ENCODE measurements at regions not wholly inside any gene's neighbourhood (a gene's known extent, or its start where the extent isn't known, plus 50 kb on each side); places are given as distances from the start of the nearest gene placed in this dataset.
"Not testable (repeated sequence)": the region's sequence is repeated elsewhere in the genome, so short reads cannot be mapped to it uniquely, and the experiment has no call there.

GRCh38 chr6:44049989-44050871 is 77.0 kb downstream of the MRPL14 start:
- no peak for DNase-seq

- no peak for DNase-seq
Observed at GRCh38 chr6:44049163-44049988, 77.9 kb downstream of the MRPL14 start.

GRCh38 chr6:44048277-44048676 is 79.0 kb downstream of the MRPL14 start:
- DNase-seq: no peak

DNA sequence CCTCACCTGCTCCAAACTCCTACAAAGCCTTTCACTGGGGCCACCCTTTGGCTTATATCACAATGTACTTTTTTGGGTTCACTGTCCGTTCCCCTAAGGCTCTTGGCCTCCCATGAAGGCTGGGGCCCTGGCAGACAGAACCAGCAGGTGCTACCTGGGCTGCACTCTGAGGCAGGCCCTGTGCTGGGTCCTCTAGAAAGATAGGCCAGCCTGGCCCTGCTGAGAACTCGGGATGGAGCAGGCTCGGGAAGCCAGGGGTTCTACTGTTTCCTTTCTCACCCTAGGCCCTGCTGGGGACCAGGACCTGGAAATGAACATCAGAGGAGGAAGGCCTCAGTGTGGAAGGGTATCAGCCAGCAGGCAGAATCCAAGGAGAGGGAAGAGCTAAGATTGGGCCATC is 79.5 kb downstream of the MRPL14 start:
- DNase-seq: no peak

- no peak for DNase-seq
Observed at GRCh38 chr6:44047179-44047546, 80.1 kb downstream of the MRPL14 start.

GRCh38 chr6:44046516-44047178 is 80.6 kb downstream of the MRPL14 start:
- no peak for DNase-seq

- DNase-seq: no peak
Observed at GRCh38 chr6:44045672-44046015, 81.6 kb downstream of the MRPL14 start.

DNA sequence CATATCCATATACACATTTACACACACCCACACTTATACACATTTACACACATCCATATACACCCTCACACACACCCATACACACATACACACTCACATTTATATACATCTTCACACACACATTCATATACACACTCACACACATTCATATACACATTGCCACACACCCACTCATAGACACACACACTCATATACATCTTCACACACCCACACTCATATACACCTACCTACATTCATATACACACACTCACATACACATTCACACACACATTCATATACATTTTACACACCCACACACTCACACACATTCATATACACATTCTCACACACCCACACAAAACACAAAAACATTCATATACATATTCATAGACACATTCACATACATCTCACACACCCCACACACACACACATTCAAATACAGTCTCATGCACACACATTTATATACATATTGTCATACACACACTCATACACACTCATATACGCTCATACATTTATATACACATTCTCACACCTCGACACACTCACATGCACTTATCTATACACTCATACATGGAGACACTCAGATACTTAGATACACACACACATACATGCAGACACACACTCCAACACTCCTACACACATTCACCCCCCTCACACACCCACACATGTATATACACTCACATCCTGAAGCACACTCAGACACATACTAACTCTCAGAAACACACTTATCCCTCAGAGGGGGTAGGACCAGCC is 82.1 kb downstream of the MRPL14 start:
- no peak for DNase-seq

- DNase-seq: no peak
Observed at GRCh38 chr6:44044154-44044539, 83.1 kb downstream of the MRPL14 start.

DNA sequence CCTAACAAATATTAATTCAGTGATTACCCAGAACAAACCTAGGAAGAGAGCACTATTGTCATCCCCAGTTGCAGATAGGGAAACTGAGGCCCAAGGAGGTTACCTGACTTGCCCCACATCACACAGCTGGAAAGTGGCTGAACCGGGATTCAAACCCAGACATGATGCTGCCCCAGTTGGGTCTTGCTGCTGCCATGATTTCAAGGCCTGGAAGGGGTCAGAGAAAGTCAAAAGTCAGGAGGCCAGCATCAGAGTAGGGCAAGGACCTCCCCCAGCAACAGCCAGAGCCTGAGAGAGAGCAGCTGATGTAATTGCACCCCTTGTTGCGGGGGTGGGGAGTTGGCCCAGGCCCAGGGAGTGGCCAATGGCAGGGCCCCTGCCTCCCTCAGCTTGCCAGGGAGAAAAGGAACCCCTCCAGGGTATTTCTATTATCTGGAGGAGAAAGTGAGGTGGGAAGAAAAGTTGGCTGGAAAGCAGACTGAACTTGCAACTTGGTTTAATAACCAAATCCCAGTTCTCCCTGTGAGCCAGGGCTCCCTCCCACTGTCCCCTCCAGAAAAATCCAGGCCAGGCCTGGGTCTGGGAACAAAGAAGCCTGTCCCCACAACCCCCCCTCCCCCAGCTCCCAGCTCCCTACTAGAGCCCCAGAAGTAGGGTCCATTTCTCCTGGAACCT is 83.6 kb downstream of the MRPL14 start:
- DNase-seq: no peak

GRCh38 chr6:44042989-44043478 is 84.2 kb downstream of the MRPL14 start:
- no peak for DNase-seq

- DNase-seq: no peak
Observed at GRCh38 chr6:44042261-44042988, 84.8 kb downstream of the MRPL14 start.

DNA sequence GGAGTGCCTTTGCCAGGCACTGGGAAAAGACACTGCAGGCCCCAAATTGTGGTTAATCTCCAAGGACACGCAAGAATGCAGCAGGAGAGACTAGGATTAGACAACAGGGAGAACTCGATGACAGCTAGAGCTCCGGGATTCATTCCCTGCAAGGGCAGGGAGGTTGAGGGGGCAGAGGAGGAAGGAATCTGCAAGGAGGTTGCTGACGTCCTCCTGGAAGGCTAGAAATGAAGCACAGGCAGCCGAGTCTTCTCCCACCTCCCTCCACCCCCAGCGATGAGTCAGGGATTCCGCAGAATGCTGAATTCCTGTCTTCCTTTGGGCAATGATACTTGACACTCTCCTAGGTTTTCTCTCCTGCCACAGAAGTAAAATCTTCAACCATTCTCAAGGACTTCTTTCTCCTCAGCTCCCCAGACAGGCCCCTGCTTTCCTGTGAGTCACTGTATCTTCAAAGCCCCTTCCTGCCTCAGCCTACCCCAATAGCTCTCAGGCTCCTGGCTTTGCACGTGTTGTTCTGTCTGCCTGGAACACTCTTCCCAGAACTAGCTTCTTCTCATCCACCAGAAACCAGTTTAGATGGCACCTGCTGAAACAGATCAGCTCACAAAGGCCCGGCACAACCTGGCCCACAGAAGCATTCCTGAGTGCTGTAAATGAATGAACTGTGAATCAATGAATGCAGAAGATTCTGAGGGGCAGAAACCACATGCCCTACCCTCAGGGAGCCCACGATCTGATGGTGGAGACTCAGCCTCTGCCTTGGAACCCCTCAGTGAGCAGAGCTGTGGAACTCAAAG is 85.6 kb downstream of the MRPL14 start:
- no peak for DNase-seq

- DNase-seq: no peak
Observed at GRCh38 chr6:44040786-44041185, 86.5 kb downstream of the MRPL14 start.

DNA sequence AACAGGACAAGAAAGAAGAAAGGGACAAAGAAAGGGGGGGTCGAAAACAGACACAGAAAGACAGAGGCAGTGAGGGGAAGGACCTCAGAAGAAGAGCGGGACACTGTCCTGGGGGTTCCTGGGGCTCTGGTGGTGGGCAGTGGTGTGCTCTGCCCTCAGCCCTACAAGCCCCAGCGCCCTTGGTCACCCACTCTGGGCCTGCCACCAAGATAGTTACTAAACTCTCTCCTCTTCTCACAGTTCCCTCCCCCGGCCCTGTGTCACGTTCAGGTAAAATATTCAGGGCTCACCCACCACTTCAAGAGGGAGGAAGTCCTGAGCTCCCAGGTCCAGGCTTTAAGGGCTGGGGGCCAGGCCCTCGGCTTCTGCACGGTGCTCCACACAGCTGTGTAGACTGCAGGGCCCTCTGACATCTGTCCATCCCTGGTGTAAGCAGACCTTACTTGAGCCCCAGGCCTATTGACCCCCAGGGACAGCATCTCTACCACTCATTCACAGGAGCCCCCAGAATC is 87.4 kb downstream of the MRPL14 start:
- DNase-seq: no peak

DNA sequence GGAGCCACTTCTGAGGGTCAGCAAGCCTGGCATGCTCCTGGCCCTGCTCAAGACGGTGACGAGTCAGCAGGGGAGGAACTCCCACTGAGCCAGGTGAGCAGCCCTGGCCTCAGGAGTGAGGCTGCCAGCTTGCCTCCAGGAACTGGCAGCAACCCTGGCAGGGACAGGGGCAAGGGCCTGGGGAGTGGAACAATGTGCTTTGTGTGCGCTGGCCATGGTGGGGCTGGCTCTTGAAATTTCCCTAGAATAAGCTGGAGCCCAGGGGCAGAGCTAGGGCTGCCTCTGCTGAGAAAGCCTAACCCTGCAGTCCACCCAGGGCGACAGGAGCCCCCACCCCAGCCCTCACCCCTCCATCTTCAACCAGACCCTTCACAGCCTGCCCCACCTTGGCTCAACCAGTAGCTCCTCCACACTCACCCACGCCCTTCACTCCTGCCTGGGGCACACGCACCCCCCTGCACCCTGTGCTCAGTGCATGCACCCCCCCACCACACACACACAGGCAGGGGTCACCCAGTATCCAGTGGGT is 88.0 kb downstream of the MRPL14 start:
- no peak for DNase-seq

DNA sequence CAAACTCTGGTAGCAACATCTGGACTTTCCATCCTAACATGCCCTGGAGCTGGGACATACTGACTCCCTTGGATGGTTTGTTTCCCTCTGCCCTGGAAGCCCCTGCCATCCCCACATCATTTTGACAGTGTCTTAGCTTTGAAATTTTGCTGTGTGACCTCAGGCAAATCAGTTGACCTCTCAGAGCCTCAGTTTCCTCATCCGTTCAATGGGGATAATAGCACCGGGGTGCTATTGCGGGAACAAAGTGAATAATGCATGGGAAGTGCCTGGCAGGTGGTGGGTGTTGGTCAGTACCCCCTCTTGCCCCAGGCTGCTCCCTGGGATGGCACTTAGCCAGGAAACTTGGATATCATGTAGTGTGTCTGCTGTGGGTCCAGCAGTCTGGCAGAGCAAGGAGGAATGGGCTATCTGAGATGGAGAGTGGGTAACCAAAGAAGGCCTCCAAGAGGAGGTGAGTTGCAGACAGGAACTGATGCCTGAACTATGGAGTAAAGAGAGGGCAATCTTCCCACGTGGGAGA is 88.6 kb downstream of the MRPL14 start:
- DNase-seq: no peak

DNA sequence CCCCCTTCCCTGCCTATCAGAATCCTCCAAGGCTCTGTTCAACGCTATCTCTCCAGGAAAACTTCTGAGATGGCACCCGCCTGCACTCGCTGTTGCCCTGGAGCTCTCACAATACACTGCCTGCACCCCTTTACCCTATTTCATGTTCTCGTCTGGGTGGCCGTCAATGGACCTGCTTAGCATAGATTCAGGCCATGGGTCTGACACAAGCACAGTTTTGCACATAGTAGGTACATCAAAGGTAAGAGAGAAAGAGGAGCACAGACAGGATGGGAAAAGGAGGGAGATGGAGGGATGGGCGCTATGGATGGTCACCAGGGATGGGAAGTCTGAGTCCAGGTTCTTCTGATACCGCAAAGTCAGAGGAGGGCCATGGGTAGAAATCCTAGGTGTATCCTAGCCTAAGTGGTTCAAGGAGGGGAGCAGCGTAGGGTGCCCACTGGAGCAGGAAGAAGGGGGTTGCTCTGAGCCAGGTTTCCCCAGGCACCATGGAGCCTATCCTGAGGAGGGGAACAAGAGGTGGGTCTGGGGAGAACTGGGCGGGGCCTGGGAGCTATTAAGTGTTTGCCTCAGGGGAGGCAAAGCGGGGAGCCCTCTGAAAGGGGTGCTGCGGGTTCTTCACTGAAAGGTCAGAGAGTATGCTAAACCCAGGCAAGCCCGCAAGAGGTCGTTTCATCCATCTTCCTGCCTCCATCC is 89.3 kb downstream of the MRPL14 start:
- DNase-seq: no peak

DNA sequence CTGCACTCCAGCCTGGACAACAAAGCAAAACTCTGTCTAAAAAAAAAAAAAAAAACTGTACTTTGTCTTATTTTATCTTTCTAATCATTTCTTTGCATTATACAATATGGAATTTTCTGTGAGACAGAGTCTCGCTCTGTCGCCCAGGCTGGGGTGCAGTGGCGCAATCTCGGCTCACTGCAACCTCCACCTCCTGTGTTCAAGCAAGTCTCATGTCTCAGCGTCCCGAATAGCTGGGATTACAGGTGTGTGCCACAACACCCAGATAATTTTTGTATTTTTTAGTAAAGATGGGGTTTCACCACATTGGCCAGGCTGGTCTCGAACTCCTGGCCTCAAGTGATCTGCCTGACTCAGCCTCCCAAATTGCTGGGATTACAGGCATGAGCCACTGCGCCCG is 90.0 kb downstream of the MRPL14 start:
- DNase-seq: not testable (repeated sequence)

Measured in activated CD8-positive, alpha-beta memory T cell treated with anti-CD3 and anti-CD28 coated beads for 24 hours (primary cell).